Raji (cell line): ENCODE measurements at regions not wholly inside any gene's neighbourhood (a gene's known extent, or its start where the extent isn't known, plus 50 kb on each side); places are given as distances from the start of the nearest gene placed in this dataset.

Source experiments
- POLR2A ChIP-seq: IDR thresholded peaks from 2 replicates; pipeline ENCODE4 v1.6.1; 2011; ENCODE audit warnings: low read depth, low read length, control low read depth; ENCODE audit not compliant: insufficient read depth

- TF ChIP-seq POLR2A = no peak
Measured at GRCh38 chr2:129914538-129915302, 64.7 kb upstream of the RAB6C start.

- TF ChIP-seq POLR2A = no peak
Measured at GRCh38 chr2:129915303-129915840, 64.1 kb upstream of the RAB6C start.

GRCh38 chr2:129918604-129919003 lies 60.9 kb upstream of the RAB6C start:
- TF ChIP-seq POLR2A = no peak

GRCh38 chr2:129922571-129923264 lies 56.7 kb upstream of the RAB6C start:
- TF ChIP-seq POLR2A = no peak

- TF ChIP-seq POLR2A = no peak
Measured at GRCh38 chr2:129923265-129924091, 56.0 kb upstream of the RAB6C start.

GRCh38 chr2:129925381-129925780 lies 54.1 kb upstream of the RAB6C start:
- no peak for TF ChIP-seq POLR2A

GRCh38 chr2:129927696-129928095 lies 51.8 kb upstream of the RAB6C start:
- TF ChIP-seq POLR2A = no peak

GRCh38 chr2:129929321-129930290 lies 49.9 kb upstream of the RAB6C start:
- no peak for TF ChIP-seq POLR2A
